Adipocyte (in vitro differentiated cells): ENCODE measurements at regions not wholly inside any gene's neighbourhood (a gene's known extent, or its start where the extent isn't known, plus 50 kb on each side); places are given as distances from the start of the nearest gene placed in this dataset.
A peak's percentile ranks its signal among the peaks of the same experiment; 100 is the strongest.

Experiments
- DNase-seq: peaks from one replicate; pipeline ENCODE4 v3.0.0-alpha.2; 2015; ENCODE audit warnings: low read depth
- H3K27me3 ChIP-seq: replicated peaks from 2 replicates; pipeline ENCODE4 v1.7.0; 2013; ENCODE audit warnings: mild to moderate bottlenecking, low read length, moderate library complexity; ENCODE audit not compliant: control insufficient read depth, insufficient read depth
- H3K36me3 ChIP-seq: 2 replicates; pipeline ENCODE4 v1.7.0; 2013; ENCODE audit warnings: low read length, mild to moderate bottlenecking, moderate library complexity; ENCODE audit not compliant: control insufficient read depth, insufficient read depth, severe bottlenecking
- H3K4me1 ChIP-seq: 2 replicates; pipeline ENCODE4 v1.7.0; 2013; ENCODE audit warnings: mild to moderate bottlenecking, low read length, moderate library complexity; ENCODE audit not compliant: control insufficient read depth, insufficient read depth
- H3K4me3 ChIP-seq: 2 replicates; pipeline ENCODE4 v1.7.0; 2013; ENCODE audit warnings: mild to moderate bottlenecking, low read length, moderate library complexity
- H3K9ac ChIP-seq: 2 replicates; pipeline ENCODE4 v1.7.0; 2013; ENCODE audit warnings: mild to moderate bottlenecking, low read length, moderate library complexity
- H3K9me3 ChIP-seq: 2 replicates; pipeline ENCODE4 v1.7.0; 2013; ENCODE audit warnings: mild to moderate bottlenecking, low read length, moderate library complexity; ENCODE audit not compliant: control insufficient read depth

GRCh38 chr4:153950100-153950979 lies 161.5 kb upstream of the SFRP2 start:
- peak; percentile 14 for DNase-seq
- H3K9me3 ChIP-seq: peaks cover 13% of the 10 kb centered on the region
- no peak overlapping the region for H3K4me3 ChIP-seq
- peaks cover 7% of the 10 kb centered on the region for H3K4me1 ChIP-seq
- H3K36me3 ChIP-seq: no peaks in the 10 kb centered on the region
- H3K9ac ChIP-seq: no peak overlapping the region
- no peaks in the 10 kb centered on the region for H3K27me3 ChIP-seq

GRCh38 chr4:153948041-153948440 lies 159.2 kb upstream of the SFRP2 start:
- H3K9ac ChIP-seq: no peak overlapping the region
- no peaks in the 10 kb centered on the region for H3K4me1 ChIP-seq
- H3K36me3 ChIP-seq: no peaks in the 10 kb centered on the region
- peaks cover 26% of the 10 kb centered on the region for H3K9me3 ChIP-seq
- no peak overlapping the region for H3K4me3 ChIP-seq
- DNase-seq: no peak
- no peaks in the 10 kb centered on the region for H3K27me3 ChIP-seq

DNA sequence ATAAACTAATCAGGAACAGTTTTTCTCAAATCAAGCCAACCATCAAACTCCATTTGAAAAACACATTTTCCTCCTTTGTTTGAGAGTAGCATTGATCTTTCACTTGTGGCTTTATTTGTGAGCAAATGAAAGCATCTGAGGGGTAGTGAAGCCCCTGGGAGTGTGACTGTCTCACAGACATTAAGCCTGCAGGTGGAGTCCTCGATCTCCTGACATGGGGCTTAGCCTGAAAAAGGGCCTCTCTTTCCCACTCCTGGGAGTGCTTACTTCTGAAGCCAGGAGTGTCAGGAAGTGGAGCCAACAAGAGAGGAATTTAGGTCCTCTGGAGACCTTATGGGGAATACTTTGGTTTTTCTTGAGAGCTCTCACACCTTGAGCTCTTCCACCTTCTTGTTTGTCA lies 158.2 kb upstream of the SFRP2 start:
- no peak for DNase-seq
- Histone ChIP-seq H3K4me1 (no peaks in the 10 kb centered on the region), H3K4me3 (no peak overlapping the region), H3K27me3 (no peaks in the 10 kb centered on the region), H3K9me3 (peaks cover 26% of the 10 kb centered on the region), H3K9ac (no peak overlapping the region), H3K36me3 (no peaks in the 10 kb centered on the region)

GRCh38 chr4:153945704-153946103 lies 156.8 kb upstream of the SFRP2 start:
- Histone ChIP-seq H3K27me3 (no peaks in the 10 kb centered on the region), H3K9me3 (peaks cover 26% of the 10 kb centered on the region), H3K36me3 (no peaks in the 10 kb centered on the region), H3K4me3 (no peak overlapping the region), H3K4me1 (no peaks in the 10 kb centered on the region), H3K9ac (no peak overlapping the region)
- no peak for DNase-seq

DNA sequence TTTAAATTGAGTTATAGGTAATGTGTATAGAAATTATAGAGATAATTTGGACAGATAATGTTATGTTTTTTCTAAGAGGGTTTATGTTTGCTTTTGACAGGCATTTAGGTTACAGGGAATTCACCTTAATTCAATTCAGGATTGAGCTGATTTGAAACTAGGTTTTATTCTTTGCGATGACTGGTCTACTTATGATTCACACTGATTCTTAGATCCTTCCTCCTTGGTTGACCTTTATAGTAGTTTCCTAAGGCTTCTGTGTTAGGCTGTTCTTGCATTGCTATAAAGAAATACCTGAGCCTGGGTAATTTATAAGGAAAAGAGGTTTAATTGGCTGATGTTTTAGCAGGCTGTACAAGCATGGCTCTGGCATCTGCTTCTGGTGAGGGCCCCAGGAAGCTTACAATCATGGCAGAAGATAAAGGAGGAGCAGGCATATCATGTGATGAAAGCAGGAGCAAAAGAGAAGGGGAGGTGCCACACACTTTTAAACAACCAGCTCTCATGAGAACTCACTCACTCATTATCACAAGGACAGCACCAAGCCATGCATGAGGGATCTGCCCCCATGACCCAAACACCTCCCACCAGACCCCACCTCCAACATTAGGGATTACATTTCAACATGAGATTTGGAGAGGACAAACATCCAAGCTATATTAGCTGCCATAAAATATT lies 155.0 kb upstream of the SFRP2 start:
- H3K9me3 ChIP-seq: peaks cover 26% of the 10 kb centered on the region
- no peaks in the 10 kb centered on the region for H3K36me3 ChIP-seq

DNA sequence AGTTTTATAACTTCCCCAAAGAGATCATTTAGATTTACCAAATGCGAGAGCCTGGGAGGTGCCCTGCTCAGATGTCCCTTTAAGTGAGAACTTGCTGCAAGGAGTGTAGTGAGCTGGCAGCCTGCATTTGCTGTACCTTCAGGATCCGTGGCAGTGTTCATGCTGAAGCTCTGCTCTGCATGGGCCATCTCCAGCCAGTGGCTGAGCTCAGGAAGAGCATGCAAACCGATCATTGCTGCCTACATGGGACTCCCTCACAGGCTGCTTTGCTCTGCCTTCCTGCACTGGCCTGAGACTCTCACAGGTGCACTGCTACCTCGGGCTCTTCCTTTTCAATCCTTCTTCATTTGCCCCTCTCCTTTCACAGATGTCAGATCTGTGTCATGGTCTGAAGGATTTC lies 152.0 kb upstream of the SFRP2 start:
- no peak for DNase-seq
- no peak overlapping the region for H3K9ac ChIP-seq

More for the DNA sequence above, 155.0 kb upstream of the SFRP2 start:
- Histone ChIP-seq H3K4me1 (peaks cover 4% of the 10 kb centered on the region), H3K9ac (no peak overlapping the region), H3K4me3 (no peak overlapping the region), H3K27me3 (no peaks in the 10 kb centered on the region)
- DNase-seq: no peak

GRCh38 chr4:153939570-153939969 lies 150.7 kb upstream of the SFRP2 start:
- Histone ChIP-seq H3K9me3 (peaks cover 6% of the 10 kb centered on the region), H3K36me3 (no peaks in the 10 kb centered on the region), H3K27me3 (no peaks in the 10 kb centered on the region), H3K4me3 (no peak overlapping the region), H3K9ac (no peak overlapping the region), H3K4me1 (peaks cover 14% of the 10 kb centered on the region)
- peak; percentile 57 for DNase-seq

More for the DNA sequence above, 152.0 kb upstream of the SFRP2 start:
- H3K36me3 ChIP-seq: no peaks in the 10 kb centered on the region
- H3K27me3 ChIP-seq: no peaks in the 10 kb centered on the region
- peaks cover 19% of the 10 kb centered on the region for H3K9me3 ChIP-seq
- H3K4me3 ChIP-seq: no peak overlapping the region
- H3K4me1 ChIP-seq: peaks cover 4% of the 10 kb centered on the region

DNA sequence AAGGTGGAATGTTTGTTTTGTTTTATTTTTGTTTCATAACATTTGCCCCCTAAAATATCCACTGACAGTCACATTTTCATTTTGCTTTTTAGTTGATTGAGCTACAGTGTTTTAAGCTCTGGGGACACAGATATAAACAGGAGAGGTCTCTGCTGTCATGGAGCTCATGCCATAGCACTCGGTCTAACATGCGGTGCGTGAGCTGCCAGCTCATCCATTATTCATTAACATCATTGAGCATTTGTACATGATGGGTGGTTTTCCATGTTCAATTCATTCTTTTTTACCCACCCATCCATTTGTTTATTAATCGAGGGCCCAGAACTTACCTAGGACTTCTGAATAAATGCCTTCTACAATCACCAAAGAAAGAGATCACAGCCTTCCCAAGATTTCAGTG lies 150.1 kb upstream of the SFRP2 start:
- Histone ChIP-seq H3K4me3 (no peak overlapping the region), H3K9me3 (peaks cover under 1% of the 10 kb centered on the region), H3K27me3 (no peaks in the 10 kb centered on the region), H3K4me1 (peaks cover 19% of the 10 kb centered on the region), H3K9ac (no peak overlapping the region), H3K36me3 (no peaks in the 10 kb centered on the region)
- DNase-seq: no peak

- Histone ChIP-seq H3K36me3 (no peaks in the 10 kb centered on the region), H3K27me3 (no peaks in the 10 kb centered on the region), H3K4me3 (no peak overlapping the region), H3K9ac (no peak overlapping the region), H3K9me3 (no peaks in the 10 kb centered on the region), H3K4me1 (peaks cover 30% of the 10 kb centered on the region)
- DNase-seq: no peak
These were observed 148.4 kb upstream of the SFRP2 start for GRCh38 chr4:153937289-153937688.

GRCh38 chr4:153936121-153936520 lies 147.2 kb upstream of the SFRP2 start:
- peaks cover 41% of the 10 kb centered on the region for H3K4me1 ChIP-seq
- no peak for DNase-seq
- no peak overlapping the region for H3K9ac ChIP-seq
- H3K27me3 ChIP-seq: no peaks in the 10 kb centered on the region
- H3K4me3 ChIP-seq: no peak overlapping the region
- H3K9me3 ChIP-seq: no peaks in the 10 kb centered on the region
- H3K36me3 ChIP-seq: no peaks in the 10 kb centered on the region

DNA sequence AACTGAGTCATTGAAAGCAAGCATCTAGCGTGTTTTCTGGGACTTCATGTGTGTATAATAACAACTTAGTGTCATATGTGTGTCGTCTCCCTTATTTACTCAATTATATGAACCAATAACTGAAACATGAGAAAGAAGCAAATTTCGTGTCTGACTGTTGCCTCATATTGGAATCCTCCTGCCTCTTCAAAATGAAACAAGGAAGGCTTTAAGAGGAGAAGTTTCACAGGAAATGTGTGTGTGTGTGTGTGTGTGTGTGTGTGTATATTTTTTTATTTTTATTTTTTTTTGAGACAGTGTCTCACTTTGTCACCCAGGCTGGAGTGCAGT lies 145.8 kb upstream of the SFRP2 start:
- Histone ChIP-seq H3K9ac (peak overlapping the region; percentile 86), H3K36me3 (no peaks in the 10 kb centered on the region), H3K9me3 (no peaks in the 10 kb centered on the region), H3K4me1 (peaks cover 45% of the 10 kb centered on the region), H3K27me3 (no peaks in the 10 kb centered on the region), H3K4me3 (peak overlapping the region; percentile 72)
- peak; percentile 21 for DNase-seq
